Neural cell (in vitro differentiated cells): ENCODE measurements at regions not wholly inside any gene's neighbourhood (a gene's known extent, or its start where the extent isn't known, plus 50 kb on each side); places are given as distances from the start of the nearest gene placed in this dataset.

Experiments
- EP300 ChIP-seq: fragments of 450-650 bp; conservative IDR thresholded peaks from 2 replicates; pipeline ENCODE4 v1.6.1; 2014; ENCODE audit warnings: antibody characterized with exemption, mild to moderate bottlenecking, moderate library complexity; ENCODE audit not compliant: poor library complexity, severe bottlenecking
- POLR2AphosphoS5 ChIP-seq: IDR thresholded peaks from 2 replicates; pipeline ENCODE4 v1.6.1; 2012
- RAD21 ChIP-seq: fragments of 450-650 bp; conservative IDR thresholded peaks from 2 replicates; pipeline ENCODE4 v1.6.1; 2014; ENCODE audit warnings: antibody characterized with exemption, mild to moderate bottlenecking, moderate library complexity
- TF ChIP-seq, protein P1 (sequence below): fragments of 450-650 bp; IDR thresholded peaks from 2 replicates; pipeline ENCODE4 v1.5.1; 2014; ENCODE audit warnings: antibody characterized with exemption, mild to moderate bottlenecking, moderate library complexity; ENCODE audit not compliant: poor library complexity, severe bottlenecking

DNA sequence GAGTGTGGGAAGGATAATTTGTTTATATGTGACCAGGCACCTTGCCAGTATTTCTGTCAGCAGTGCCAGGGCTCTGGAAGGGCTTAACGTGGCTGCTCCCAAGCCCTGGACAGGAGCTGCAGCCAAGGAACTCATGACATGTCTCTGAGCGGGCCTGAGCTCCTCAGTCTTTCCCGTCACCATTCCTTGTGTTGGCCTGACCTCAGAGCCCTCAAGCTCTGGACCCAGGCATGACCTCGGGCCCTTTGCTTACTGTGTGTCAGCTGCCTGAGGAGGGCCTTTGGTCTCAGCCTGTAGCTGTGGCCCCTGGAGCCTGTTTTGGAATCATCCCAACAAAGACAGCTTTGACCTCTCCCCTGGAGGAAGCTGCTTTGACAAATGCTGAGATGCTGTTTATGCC, 264.1 kb upstream of the PLET1 start:
- TF ChIP-seq RAD21, result no peak
- no peak for TF ChIP-seq EP300
- TF ChIP-seq, protein P1, sequence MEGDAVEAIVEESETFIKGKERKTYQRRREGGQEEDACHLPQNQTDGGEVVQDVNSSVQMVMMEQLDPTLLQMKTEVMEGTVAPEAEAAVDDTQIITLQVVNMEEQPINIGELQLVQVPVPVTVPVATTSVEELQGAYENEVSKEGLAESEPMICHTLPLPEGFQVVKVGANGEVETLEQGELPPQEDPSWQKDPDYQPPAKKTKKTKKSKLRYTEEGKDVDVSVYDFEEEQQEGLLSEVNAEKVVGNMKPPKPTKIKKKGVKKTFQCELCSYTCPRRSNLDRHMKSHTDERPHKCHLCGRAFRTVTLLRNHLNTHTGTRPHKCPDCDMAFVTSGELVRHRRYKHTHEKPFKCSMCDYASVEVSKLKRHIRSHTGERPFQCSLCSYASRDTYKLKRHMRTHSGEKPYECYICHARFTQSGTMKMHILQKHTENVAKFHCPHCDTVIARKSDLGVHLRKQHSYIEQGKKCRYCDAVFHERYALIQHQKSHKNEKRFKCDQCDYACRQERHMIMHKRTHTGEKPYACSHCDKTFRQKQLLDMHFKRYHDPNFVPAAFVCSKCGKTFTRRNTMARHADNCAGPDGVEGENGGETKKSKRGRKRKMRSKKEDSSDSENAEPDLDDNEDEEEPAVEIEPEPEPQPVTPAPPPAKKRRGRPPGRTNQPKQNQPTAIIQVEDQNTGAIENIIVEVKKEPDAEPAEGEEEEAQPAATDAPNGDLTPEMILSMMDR, result no peak
- TF ChIP-seq POLR2AphosphoS5, result no peak
